GF-D8 (cell line): ENCODE measurements at regions not wholly inside any gene's neighbourhood (a gene's known extent, or its start where the extent isn't known, plus 50 kb on each side); places are given as distances from the start of the nearest gene placed in this dataset.
"Not testable (repeated sequence)": the region's sequence is repeated elsewhere in the genome, so short reads cannot be mapped to it uniquely, and the experiment has no call there.

Source experiments
- DNase-seq: peaks from one replicate; lab custom pipeline; 2025; lab: John Stamatoyannopoulos, UW

DNA sequence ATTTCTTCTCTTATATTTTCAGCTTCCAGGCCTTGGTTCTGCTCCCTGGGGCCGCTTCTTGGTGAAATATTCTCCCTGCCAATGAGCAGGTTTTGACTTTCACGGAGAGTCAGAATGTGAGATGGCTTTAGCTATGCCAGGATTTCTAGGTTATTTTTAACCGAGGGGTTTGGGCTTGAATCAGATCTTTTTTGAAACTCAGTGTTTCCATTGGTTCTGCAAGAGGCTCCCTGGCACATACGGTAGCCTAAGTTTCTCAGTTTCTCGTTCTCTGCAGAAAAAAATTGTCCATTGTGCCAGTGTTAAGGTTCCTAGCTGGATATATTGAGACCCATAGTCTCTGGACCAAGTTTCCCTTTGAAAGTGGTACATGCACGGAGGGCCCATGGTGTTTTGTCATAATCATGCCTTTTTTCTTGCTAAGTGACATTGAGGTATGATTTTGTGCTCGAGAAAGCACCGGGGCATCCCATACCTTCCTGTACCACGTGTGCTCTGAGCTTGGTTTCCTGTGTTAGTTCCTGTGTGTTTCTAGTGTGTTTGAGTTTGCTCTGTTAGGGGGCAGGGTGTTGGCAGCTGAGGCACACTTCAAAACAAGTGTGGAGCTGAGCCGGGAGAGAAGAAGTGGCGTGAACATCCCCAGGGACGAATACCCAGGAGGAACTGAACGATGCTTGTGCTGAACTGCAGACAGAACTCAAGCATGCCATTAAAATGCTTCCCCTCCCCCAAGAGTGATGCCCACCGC lies 127.2 kb downstream of the HS3ST3B1 start:
- no peak for DNase-seq

DNA sequence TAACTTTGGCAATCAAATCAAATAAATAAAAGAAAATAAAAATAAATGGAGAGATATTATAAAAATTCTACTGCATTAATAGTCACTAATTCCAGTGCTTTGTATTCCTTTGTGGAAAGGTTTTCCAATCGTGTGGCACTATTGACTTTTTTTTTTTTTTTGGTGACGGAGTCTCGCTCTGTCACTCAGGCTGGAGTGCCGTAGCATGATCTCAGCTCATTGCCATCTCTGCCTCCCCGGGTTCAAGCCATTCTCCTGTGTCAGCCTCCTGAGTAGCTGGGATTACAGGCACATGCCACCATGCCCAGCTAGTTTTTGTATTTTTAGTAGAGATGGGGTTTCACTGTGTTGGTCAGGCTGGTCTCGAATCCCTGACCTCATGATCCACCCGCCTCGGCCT lies 122.3 kb downstream of the HS3ST3B1 start:
- not testable (repeated sequence) for DNase-seq

DNA sequence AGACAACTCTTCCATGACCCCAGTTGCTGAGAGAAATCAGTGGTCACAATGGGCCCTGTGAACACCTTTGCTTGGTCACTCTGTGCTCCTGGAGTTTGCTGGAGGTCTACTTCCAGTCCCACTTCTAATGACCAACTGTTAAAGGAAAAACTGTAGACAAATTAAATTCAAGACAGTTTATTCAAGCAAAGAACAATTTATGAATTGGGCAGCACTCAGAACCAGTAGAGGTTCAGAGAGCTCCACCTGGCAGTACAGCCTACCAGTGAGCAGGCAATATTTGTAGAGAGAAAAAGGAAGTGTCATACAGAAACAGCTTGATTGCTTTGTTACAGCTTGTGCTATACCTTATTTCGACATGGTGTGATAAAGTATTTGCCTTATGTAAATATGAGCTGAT lies 116.5 kb downstream of the HS3ST3B1 start:
- no peak for DNase-seq

DNA sequence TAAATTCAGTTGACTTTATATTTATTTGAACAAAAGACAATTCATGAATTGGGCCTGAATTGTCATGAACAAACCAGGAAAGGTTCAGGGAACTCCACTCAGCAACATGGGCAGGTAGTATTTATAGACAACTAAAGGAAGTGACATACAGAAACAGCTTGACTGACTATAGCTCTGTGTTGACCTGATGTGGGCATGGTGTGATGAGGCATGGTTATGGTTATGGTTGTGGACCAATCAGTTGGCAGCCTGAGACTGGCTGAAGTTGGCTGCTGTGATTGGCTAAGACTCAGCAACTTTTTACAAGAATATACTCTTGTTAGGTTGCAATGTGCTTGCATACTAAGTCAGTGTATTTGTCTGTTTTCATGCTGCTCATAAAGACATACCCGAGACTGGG lies 108.4 kb downstream of the HS3ST3B1 start:
- no peak for DNase-seq

DNA sequence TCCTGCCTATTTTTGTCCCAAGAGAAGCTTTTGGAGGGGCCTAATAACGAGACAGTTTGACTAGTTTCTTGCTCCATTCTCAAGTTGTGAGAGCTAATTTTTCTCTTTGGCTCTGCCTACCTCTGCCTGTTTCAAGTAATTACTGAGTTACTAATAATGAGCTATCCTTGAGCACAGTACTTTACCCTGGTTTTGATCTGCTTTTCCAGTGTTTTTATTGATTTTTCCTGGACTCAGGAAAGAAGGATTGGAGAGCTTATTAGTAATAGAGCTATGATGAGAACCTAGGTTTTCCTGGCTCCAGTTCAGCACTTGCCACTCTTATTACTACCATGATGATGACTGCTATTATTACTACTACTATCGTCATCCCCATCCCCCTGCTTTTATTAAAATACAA lies 106.7 kb downstream of the HS3ST3B1 start:
- no peak for DNase-seq

DNA sequence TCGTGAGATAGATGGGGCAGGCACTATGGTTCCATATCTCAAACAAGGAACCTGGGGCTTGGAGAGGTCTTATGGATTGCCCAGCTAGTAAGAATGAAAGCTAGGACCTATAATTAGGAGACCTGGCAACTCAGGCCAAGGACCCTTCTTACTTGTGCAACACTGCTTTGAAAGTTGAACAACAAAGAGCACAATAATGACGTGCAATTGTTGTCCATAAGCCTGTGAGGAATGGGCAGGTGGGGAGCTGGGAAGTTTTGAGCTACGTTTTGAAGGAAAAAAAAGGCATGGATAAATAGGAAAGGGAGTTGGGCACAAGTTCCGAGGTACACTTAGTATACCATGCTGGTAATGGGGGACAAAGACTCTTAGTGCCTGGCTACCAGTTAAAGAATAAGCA lies 104.3 kb downstream of the HS3ST3B1 start:
- no peak for DNase-seq
